ENCODE measurements at regions not wholly inside any gene's neighbourhood (a gene's known extent, or its start where the extent isn't known, plus 50 kb on each side); places are given as distances from the start of the nearest gene placed in this dataset.

DNA sequence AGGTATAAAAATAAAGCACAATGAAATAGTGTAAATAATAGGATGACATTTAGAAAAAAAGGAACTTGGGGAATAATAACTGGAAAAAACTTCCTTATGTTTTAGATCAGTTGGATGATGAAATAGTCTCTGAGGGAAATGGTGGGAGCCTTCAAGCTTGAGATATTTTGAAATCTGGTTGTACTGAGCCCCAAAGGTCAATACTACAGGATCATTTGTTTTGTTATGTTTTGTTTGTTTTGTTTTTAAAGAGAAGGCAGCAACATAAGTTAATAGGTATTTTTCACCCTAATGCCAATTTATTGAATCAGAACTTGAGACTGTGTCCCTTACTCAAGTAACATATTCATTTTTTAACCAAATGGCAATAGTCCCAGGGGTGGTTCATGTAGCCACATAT lies 393.1 kb downstream of the ETS1 start:
- H4K5ac ChIP-seq (ENCODE audit: low read depth, low read length), result no peak overlapping the region
- no peak overlapping the region for H2AFZ ChIP-seq (replicated peaks; ENCODE audit: low read length, poor library complexity)
- no peak overlapping the region for H3K4me3 ChIP-seq (ENCODE audit: insufficient read depth, low read depth, low read length)
- H3K36me3 ChIP-seq (ENCODE audit: control insufficient read depth, insufficient read depth, low read length), result no peaks in the 10 kb centered on the region
- dilution Hi-C loops (cut with HindIII; ENCODE audit: low sequenced_read_pairs, unreplicated experiment) (loop anchor here (25.0 kb wide), 1 partner anchor 643 kb away; no protein-coding TSS in a partner anchor), in situ Hi-C loops (cut with MboI; ENCODE audit: low sequenced_read_pairs) (no loop called here), intact Hi-C loops (cut with micrococcal nuclease) (no loop called here)
- H3K4ac ChIP-seq (ENCODE audit: low read depth, low read length), result no peak overlapping the region
- H4K20me1 ChIP-seq (ENCODE audit: insufficient read depth, low read length), result no peaks in the 10 kb centered on the region
- H3K18ac ChIP-seq (ENCODE audit: low read depth, low read length), result no peak overlapping the region
- no peak overlapping the region for H2BK15ac ChIP-seq (ENCODE audit: low read depth, low read length)
- no peak overlapping the region for H3K9ac ChIP-seq (ENCODE audit: low read depth, low read length)
- DNase-seq (no peak), ATAC-seq (ENCODE audit: low read depth) (no peak)
- CTCF ChIA-PET, result interaction anchor here (0.5 kb wide), 1 partner anchor 23 kb away, joined by 3 read pairs; no protein-coding TSS in a partner anchor
- H3K23ac ChIP-seq (ENCODE audit: low read depth, low read length), result no peak overlapping the region
- H3K79me1 ChIP-seq (ENCODE audit: low read depth in 1 of 2, low read length in 2 of 2), result no peaks in the 10 kb centered on the region
- H2BK5ac ChIP-seq (ENCODE audit: low read depth, low read length, poor library complexity, severe bottlenecking), result no peak overlapping the region
- H3K27me3 ChIP-seq (ENCODE audit: control insufficient read depth, insufficient read depth, low read length), result no peaks in the 10 kb centered on the region
- TF ChIP-seq POLR2A (IDR thresholded peaks at IDR 0.05; ENCODE audit: low read depth, low read length) (no peak), CEBPB (IDR thresholded peaks at IDR 0.05; ENCODE audit: low read depth, low read length) (peak; percentile 14; the same call in 1 of the 2 replicates)
- H3K4me2 ChIP-seq (ENCODE audit: low read depth, low read length), result no peak overlapping the region
- H2AK9ac ChIP-seq (replicated peaks; ENCODE audit: low read depth, low read length, poor library complexity), result no peak overlapping the region
- H2BK20ac ChIP-seq (ENCODE audit: low read depth, low read length), result no peak overlapping the region
- no peak overlapping the region for H3K56ac ChIP-seq (ENCODE audit: extremely low read depth, insufficient read depth, low read length)
- no peaks in the 10 kb centered on the region for H3K9me1 ChIP-seq (ENCODE audit: insufficient read depth, low read length)
- no peak overlapping the region for H2BK120ac ChIP-seq (ENCODE audit: low read depth, low read length)
- no peaks in the 10 kb centered on the region for H3K9me3 ChIP-seq (ENCODE audit: control insufficient read depth, insufficient read depth, low read length)
- no peak overlapping the region for H4K8ac ChIP-seq (ENCODE audit: low read depth in 2 of 2, low read length in 2 of 2)
- H4K91ac ChIP-seq (ENCODE audit: insufficient read depth, low read depth, low read length), result no peak overlapping the region
- H2AK5ac ChIP-seq (ENCODE audit: low read depth, low read length), result no peak overlapping the region
- no TSS peak for BruUV-seq (replicated peaks)
- H3K14ac ChIP-seq (replicated peaks; ENCODE audit: low read depth, low read length), result no peak overlapping the region
- POLR2A ChIA-PET (ENCODE audit: unreplicated experiment), result no interaction called here
- H3K4me1 ChIP-seq (ENCODE audit: control insufficient read depth, insufficient read depth, low read length), result no peaks in the 10 kb centered on the region; the same call in 1 of the 2 replicates
- H3K27ac ChIP-seq (ENCODE audit: insufficient read depth, low read length), result no peak overlapping the region
